Suprapubic skin (tissue), 4 donors: ENCODE measurements at regions not wholly inside any gene's neighbourhood (a gene's known extent, or its start where the extent isn't known, plus 50 kb on each side); places are given as distances from the start of the nearest gene placed in this dataset.
A peak's percentile ranks its signal among the peaks of the same experiment; 100 is the strongest.
"Not testable (repeated sequence)": the region's sequence is repeated elsewhere in the genome, so short reads cannot be mapped to it uniquely, and the experiment has no call there.

Experiments used
- DNase-seq, 2 donors: peaks; one replicate each; pipeline ENCODE4 v3.0.0-alpha.2; 2019; ENCODE audit warnings: low spot score in 2 of 2
- H3K27ac ChIP-seq: fragments of 200-600 bp; sonication (generic); one replicate; pipeline ENCODE4 v1.5.1; 2019
- H3K27me3 ChIP-seq: fragments of 200-600 bp; sonication (generic); one replicate; pipeline ENCODE4 v1.5.1; 2019
- H3K36me3 ChIP-seq: fragments of 200-600 bp; sonication (generic); one replicate; pipeline ENCODE4 v1.5.1; 2019
- H3K4me1 ChIP-seq: fragments of 200-600 bp; sonication (generic); one replicate; pipeline ENCODE4 v1.5.1; 2019
- H3K4me3 ChIP-seq: fragments of 200-600 bp; sonication (generic); one replicate; pipeline ENCODE4 v1.5.1; 2019; ENCODE audit warnings: mild to moderate bottlenecking
- H3K9me3 ChIP-seq: fragments of 200-600 bp; sonication (generic); one replicate; pipeline ENCODE4 v1.5.1; 2019
- CTCF ChIP-seq, 2 donors: fragments of 200-600 bp in 1 of 2; fragments of 450-650 bp in 1 of 2; sonication (generic) in 1 of 2; IDR thresholded peaks; one replicate each; pipeline ENCODE4 v1.5.1; 2016 to 2019; ENCODE audit warnings: antibody characterized with exemption in 2 of 2, mild to moderate bottlenecking in 1 of 2, moderate library complexity in 1 of 2
- EP300 ChIP-seq: sonication (generic); formaldehyde crosslinking; IDR thresholded peaks from one replicate; pipeline ENCODE4 v1.6.1; 2017; ENCODE audit warnings: antibody characterized with exemption
- POLR2A ChIP-seq, 2 donors: fragments of 450-650 bp; IDR thresholded peaks; one replicate each; pipeline ENCODE4 v1.6.1; 2017; ENCODE audit warnings: antibody characterized with exemption in 2 of 2, mild to moderate bottlenecking in 2 of 2, moderate library complexity in 2 of 2
- POLR2AphosphoS5 ChIP-seq, 3 donors: sonication (generic); formaldehyde crosslinking; IDR thresholded peaks; one replicate each; pipeline ENCODE4 v1.6.1; 2017; ENCODE audit warnings: antibody characterized with exemption in 3 of 3
- WGBS: methylation state at CpG from one replicate; pipeline ENCODE4 v1.1.5; 2018; 5-methylcytosine and 5-hydroxymethylcytosine counted together

- no peak for DNase-seq
- H3K4me3 ChIP-seq, result no peak overlapping the region
- H3K27ac ChIP-seq, result no peak overlapping the region
- 88% methylated on average over 10 of the region's 10 CpGs for WGBS
- TF ChIP-seq POLR2AphosphoS5 (IDR thresholded peaks at IDR 0.05) (no peak), EP300 (no peak), CTCF (IDR thresholded peaks at IDR 0.05) (no peak), POLR2A (IDR thresholded peaks at IDR 0.05) (no peak)
- no peaks in the 10 kb centered on the region for H3K9me3 ChIP-seq
- H3K27me3 ChIP-seq, result no peaks in the 10 kb centered on the region
- peaks cover 12% of the 10 kb centered on the region for H3K4me1 ChIP-seq
- H3K36me3 ChIP-seq, result no peaks in the 10 kb centered on the region
Observed at GRCh38 chr6:15909290-15910070, 219.4 kb upstream of the MYLIP start.

GRCh38 chr6:15908871-15909270, 220.0 kb upstream of the MYLIP start:
- no peaks in the 10 kb centered on the region for H3K27me3 ChIP-seq
- TF ChIP-seq CTCF (IDR thresholded peaks at IDR 0.05) (no peak), POLR2AphosphoS5 (IDR thresholded peaks at IDR 0.05) (no peak), POLR2A (IDR thresholded peaks at IDR 0.05) (no peak), EP300 (no peak)
- H3K4me1 ChIP-seq, result peaks cover 12% of the 10 kb centered on the region
- no peak overlapping the region for H3K27ac ChIP-seq
- WGBS, result 86% methylated on average over 5 of the region's 5 CpGs
- no peaks in the 10 kb centered on the region for H3K9me3 ChIP-seq
- no peaks in the 10 kb centered on the region for H3K36me3 ChIP-seq
- no peak for DNase-seq
- no peak overlapping the region for H3K4me3 ChIP-seq

GRCh38 chr6:15907914-15908518, 220.9 kb upstream of the MYLIP start:
- 56% methylated on average over 11 of the region's 11 CpGs for WGBS
- TF ChIP-seq POLR2AphosphoS5 (IDR thresholded peaks at IDR 0.05), result no peak
- TF ChIP-seq EP300, result no peak
- no peak for TF ChIP-seq POLR2A (IDR thresholded peaks at IDR 0.05)
- no peak for TF ChIP-seq CTCF (IDR thresholded peaks at IDR 0.05)
- Histone ChIP-seq H3K36me3 (no peaks in the 10 kb centered on the region), H3K9me3 (no peaks in the 10 kb centered on the region), H3K4me1 (peaks cover 12% of the 10 kb centered on the region), H3K27ac (peak overlapping the region; percentile 24), H3K4me3 (no peak overlapping the region), H3K27me3 (no peaks in the 10 kb centered on the region)
- DNase-seq, result no peak

- H3K27ac ChIP-seq, H3K4me3 ChIP-seq, DNase-seq, H3K9me3 ChIP-seq, H3K36me3 ChIP-seq, H3K27me3 ChIP-seq: not testable (repeated sequence)
- H3K4me1 ChIP-seq, result peaks cover 12% of the 10 kb centered on the region
- WGBS, result 57% methylated on average over 7 of the region's 7 CpGs
Observed at GRCh38 chr6:15907220-15907913, 221.5 kb upstream of the MYLIP start.

- H3K9me3 ChIP-seq, result no peaks in the 10 kb centered on the region
- no peaks in the 10 kb centered on the region for H3K27me3 ChIP-seq
- H3K27ac ChIP-seq, result no peak overlapping the region
- TF ChIP-seq POLR2A (IDR thresholded peaks at IDR 0.05) (no peak), CTCF (IDR thresholded peaks at IDR 0.05) (no peak)
- no peak overlapping the region for H3K4me3 ChIP-seq
- peaks cover 12% of the 10 kb centered on the region for H3K4me1 ChIP-seq
- H3K36me3 ChIP-seq, result no peaks in the 10 kb centered on the region
- no peak for DNase-seq
- 94% methylated on average over 10 of the region's 10 CpGs for WGBS
Observed at GRCh38 chr6:15906420-15907016, 222.4 kb upstream of the MYLIP start.
